DOHH2 (cell line): ENCODE measurements at regions not wholly inside any gene's neighbourhood (a gene's known extent, or its start where the extent isn't known, plus 50 kb on each side); places are given as distances from the start of the nearest gene placed in this dataset.

ENCODE experiments used
- EZH2phosphoT487 ChIP-seq: fragments of 200-600 bp; sonication (generic); IDR thresholded peaks from 2 replicates; pipeline ENCODE4 v1.6.1; 2017; ENCODE audit warnings: borderline replicate concordance, mild to moderate bottlenecking, antibody characterized with exemption, low read length, moderate library complexity, mixed read lengths
- TF ChIP-seq, protein P1 (sequence below): fragments of 200-600 bp; sonication (generic); IDR thresholded peaks from one replicate; pipeline ENCODE4 v1.5.1; 2014; ENCODE audit warnings: antibody characterized with exemption, mild to moderate bottlenecking, low read depth, low read length; ENCODE audit not compliant: poor library complexity, severe bottlenecking

GRCh38 chrX:11870789-11871188 lies 112.8 kb downstream of the MSL3 start:
- TF ChIP-seq, protein P1, sequence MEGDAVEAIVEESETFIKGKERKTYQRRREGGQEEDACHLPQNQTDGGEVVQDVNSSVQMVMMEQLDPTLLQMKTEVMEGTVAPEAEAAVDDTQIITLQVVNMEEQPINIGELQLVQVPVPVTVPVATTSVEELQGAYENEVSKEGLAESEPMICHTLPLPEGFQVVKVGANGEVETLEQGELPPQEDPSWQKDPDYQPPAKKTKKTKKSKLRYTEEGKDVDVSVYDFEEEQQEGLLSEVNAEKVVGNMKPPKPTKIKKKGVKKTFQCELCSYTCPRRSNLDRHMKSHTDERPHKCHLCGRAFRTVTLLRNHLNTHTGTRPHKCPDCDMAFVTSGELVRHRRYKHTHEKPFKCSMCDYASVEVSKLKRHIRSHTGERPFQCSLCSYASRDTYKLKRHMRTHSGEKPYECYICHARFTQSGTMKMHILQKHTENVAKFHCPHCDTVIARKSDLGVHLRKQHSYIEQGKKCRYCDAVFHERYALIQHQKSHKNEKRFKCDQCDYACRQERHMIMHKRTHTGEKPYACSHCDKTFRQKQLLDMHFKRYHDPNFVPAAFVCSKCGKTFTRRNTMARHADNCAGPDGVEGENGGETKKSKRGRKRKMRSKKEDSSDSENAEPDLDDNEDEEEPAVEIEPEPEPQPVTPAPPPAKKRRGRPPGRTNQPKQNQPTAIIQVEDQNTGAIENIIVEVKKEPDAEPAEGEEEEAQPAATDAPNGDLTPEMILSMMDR: no peak
- no peak for TF ChIP-seq EZH2phosphoT487
